ENCODE measurements at regions not wholly inside any gene's neighbourhood (a gene's known extent, or its start where the extent isn't known, plus 50 kb on each side); places are given as distances from the start of the nearest gene placed in this dataset.

GRCh38 chr11:10914050-10914449, 56.2 kb upstream of the ZBED5 start:
- Mint-ChIP-seq H3K27ac (no peak overlapping the region), H3K36me3 (ENCODE audit: low read depth) (no peaks in the 10 kb centered on the region), H3K9me3 (peaks cover 13% of the 10 kb centered on the region), H3K4me1 (no peaks in the 10 kb centered on the region), H3K4me3 (no peak overlapping the region), H3K27me3 (peaks cover 4% of the 10 kb centered on the region)
- no peak for ATAC-seq (replicated peaks)

DNA sequence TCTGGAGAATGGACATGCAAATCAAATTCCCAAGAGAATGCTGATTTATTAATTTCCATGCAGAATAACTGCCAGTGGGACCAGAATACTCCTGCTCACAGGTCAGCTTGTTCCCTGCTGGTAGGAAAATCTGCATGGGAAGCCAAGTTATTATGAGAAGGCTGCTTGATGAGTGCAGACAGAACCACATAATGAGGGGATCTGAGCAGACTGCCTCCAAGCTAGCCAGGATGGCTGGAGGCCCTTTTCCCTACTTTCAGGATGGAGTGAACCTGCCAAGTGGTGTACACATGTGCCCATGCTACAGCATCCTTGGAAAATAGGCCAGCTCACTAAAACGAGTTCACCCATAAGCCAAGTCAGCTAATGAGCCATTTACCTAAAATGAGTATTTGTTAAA, 55.2 kb upstream of the ZBED5 start:
- Mint-ChIP-seq H3K4me1 (no peaks in the 10 kb centered on the region), H3K9me3 (peaks cover 7% of the 10 kb centered on the region), H3K4me3 (no peak overlapping the region), H3K27me3 (peaks cover 4% of the 10 kb centered on the region), H3K36me3 (ENCODE audit: low read depth) (no peaks in the 10 kb centered on the region), H3K27ac (no peak overlapping the region)
- ATAC-seq (replicated peaks): no peak

DNA sequence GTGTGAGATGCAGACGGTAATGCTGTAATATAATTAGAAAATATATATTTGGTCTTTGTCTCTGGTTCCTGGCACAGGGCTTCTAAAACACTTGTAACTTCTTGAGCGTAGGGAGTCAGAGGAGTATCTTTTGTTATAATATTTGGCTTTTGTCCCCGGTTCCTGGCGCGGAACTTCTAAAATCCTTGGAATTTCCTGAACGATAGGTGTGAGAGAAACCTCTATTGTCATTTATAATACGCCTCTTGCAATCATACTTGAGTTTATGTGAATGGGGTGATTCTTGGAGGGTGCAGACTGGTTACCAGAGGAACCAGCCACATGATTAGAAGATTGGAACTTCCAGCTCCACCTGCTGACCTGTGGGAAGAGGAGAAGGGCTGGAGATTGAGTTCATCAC, 54.1 kb upstream of the ZBED5 start:
- Mint-ChIP-seq H3K4me3 (no peak overlapping the region), H3K27ac (no peak overlapping the region), H3K27me3 (peaks cover 4% of the 10 kb centered on the region), H3K4me1 (no peaks in the 10 kb centered on the region), H3K36me3 (ENCODE audit: low read depth) (no peaks in the 10 kb centered on the region), H3K9me3 (peaks cover 5% of the 10 kb centered on the region)
- no peak for ATAC-seq (replicated peaks)

- no peaks in the 10 kb centered on the region for H3K9me3 Mint-ChIP-seq
- H3K27ac Mint-ChIP-seq: no peak overlapping the region
- no peak overlapping the region for H3K4me3 Mint-ChIP-seq
- no peaks in the 10 kb centered on the region for H3K4me1 Mint-ChIP-seq
- H3K36me3 Mint-ChIP-seq (ENCODE audit: low read depth): no peaks in the 10 kb centered on the region
- peaks cover 4% of the 10 kb centered on the region for H3K27me3 Mint-ChIP-seq
- ATAC-seq (replicated peaks): no peak
Measured at GRCh38 chr11:10909141-10909883, 51.5 kb upstream of the ZBED5 start.

DNA sequence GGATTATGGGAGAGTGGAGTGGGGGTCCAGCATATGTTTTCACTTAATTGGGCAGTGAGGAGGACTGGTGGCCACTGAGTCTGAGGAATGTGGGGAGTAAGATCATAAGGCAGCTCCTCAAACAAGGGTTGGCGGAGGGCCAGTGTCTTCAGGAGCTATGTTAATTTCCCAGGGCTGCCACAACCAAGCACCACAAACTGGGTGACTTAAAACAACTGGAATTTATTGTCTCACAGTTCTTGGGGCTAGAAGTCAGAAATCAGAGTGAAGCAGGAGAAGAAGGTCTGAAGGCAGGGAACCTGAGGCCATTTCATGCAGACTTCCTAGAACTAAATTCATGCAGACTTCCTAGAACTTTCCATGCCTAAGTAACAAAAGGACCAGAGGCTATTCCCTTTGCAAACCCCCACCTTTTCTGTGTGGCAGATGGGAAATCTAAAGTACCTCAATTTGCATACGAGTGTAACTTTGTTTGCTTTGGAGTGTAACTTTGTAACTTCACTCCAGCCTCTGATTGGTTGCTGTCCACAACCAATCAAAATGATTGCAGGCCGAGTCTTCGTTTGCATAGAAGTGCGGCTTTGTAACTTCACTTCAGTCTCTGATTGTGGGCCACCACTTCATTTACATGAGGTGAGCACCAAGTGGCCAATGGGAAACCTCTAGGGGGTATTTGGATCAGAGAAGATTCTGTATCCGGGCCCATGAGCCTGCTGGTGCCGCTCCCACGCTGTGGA, 50.5 kb upstream of the ZBED5 start:
- H3K4me1 Mint-ChIP-seq: no peaks in the 10 kb centered on the region
- H3K36me3 Mint-ChIP-seq (ENCODE audit: low read depth): no peaks in the 10 kb centered on the region
- H3K9me3 Mint-ChIP-seq: no peaks in the 10 kb centered on the region
- no peak overlapping the region for H3K27ac Mint-ChIP-seq
- peaks cover 4% of the 10 kb centered on the region for H3K27me3 Mint-ChIP-seq
- ATAC-seq (replicated peaks): no peak
- no peak overlapping the region for H3K4me3 Mint-ChIP-seq
